OCI-LY3 (cell line): ENCODE measurements at regions not wholly inside any gene's neighbourhood (a gene's known extent, or its start where the extent isn't known, plus 50 kb on each side); places are given as distances from the start of the nearest gene placed in this dataset.
"Not testable (repeated sequence)": the region's sequence is repeated elsewhere in the genome, so short reads cannot be mapped to it uniquely, and the experiment has no call there.

Source experiments
- CTCF ChIP-seq: fragments of 200-600, 300-600 bp; sonication (generic); IDR thresholded peaks from 2 replicates; pipeline ENCODE4 v1.5.1; 2014; ENCODE audit warnings: antibody characterized with exemption, low read length, low read depth
- EZH2phosphoT487 ChIP-seq: fragments of 200-600 bp; shearing (Covaris generic); IDR thresholded peaks from 2 replicates; pipeline ENCODE4 v1.6.1; 2018; ENCODE audit warnings: antibody characterized with exemption, mixed run types, low read depth

GRCh38 chr7:113494797-113495566 lies 376.6 kb upstream of the SMIM30 start:
- TF ChIP-seq CTCF, EZH2phosphoT487: not testable (repeated sequence)
